Esophagus muscularis mucosa (tissue), 4 donors: ENCODE measurements at regions not wholly inside any gene's neighbourhood (a gene's known extent, or its start where the extent isn't known, plus 50 kb on each side); places are given as distances from the start of the nearest gene placed in this dataset.

Source experiments
- DNase-seq: peaks from one replicate; pipeline ENCODE4 v3.0.0-alpha.2; 2017; ENCODE audit errors: extremely low spot score
- H3K27ac ChIP-seq, 4 donors: fragments of 200-600 bp; sonication (generic); replicated peaks in 1 of 4; 1 replicate in 3 of 4; 2 replicates in 1 of 4; pipeline ENCODE4 v1.5.1; 2016 to 2019; ENCODE audit warnings: mild to moderate bottlenecking in 1 of 4
- H3K27me3 ChIP-seq, 4 donors: fragments of 200-600 bp; sonication (generic); one replicate each; pipeline versions ENCODE4 v1.5.1 to v1.6.0; 2016 to 2019
- H3K36me3 ChIP-seq, 4 donors: fragments of 200-600 bp; sonication (generic); one replicate each; pipeline ENCODE4 v1.5.1; 2016 to 2019
- H3K4me1 ChIP-seq, 4 donors: fragments of 200-600 bp; sonication (generic); one replicate each; pipeline ENCODE4 v1.5.1; 2016 to 2019
- H3K4me3 ChIP-seq, 4 donors: fragments of 200-600 bp; sonication (generic); 1 replicate in 2 of 4; 2 replicates in 2 of 4; pipeline ENCODE4 v1.5.1; 2016 to 2019; ENCODE audit warnings: mild to moderate bottlenecking in 4 of 4, moderate library complexity in 1 of 4
- H3K9me3 ChIP-seq, 4 donors: fragments of 200-600 bp; sonication (generic); 1 replicate in 3 of 4; 2 replicates in 1 of 4; pipeline ENCODE4 v1.5.1; 2016 to 2019
- CTCF ChIP-seq, 3 experiments: fragments of 200-600 bp in 2 of 3; fragments of 450-650 bp in 1 of 3; sonication (generic) in 2 of 3; IDR thresholded peaks; one replicate each; pipeline ENCODE4 v1.5.1; 2017 to 2019; ENCODE audit warnings: antibody characterized with exemption in 3 of 3, mild to moderate bottlenecking in 2 of 3, moderate library complexity in 1 of 3
- EP300 ChIP-seq: sonication (generic); formaldehyde crosslinking; IDR thresholded peaks from one replicate; pipeline ENCODE4 v1.6.1; 2017; ENCODE audit warnings: antibody characterized with exemption
- POLR2A ChIP-seq: fragments of 450-650 bp; IDR thresholded peaks from one replicate; pipeline ENCODE4 v1.6.1; 2017; ENCODE audit warnings: antibody characterized with exemption, moderate library complexity, mild to moderate bottlenecking, low read depth
- POLR2AphosphoS5 ChIP-seq, 2 donors: sonication (generic); formaldehyde crosslinking; IDR thresholded peaks; one replicate each; pipeline ENCODE4 v1.6.1; 2017; ENCODE audit warnings: antibody characterized with exemption in 2 of 2
- WGBS: methylation state at CpG from one replicate; pipeline ENCODE4 v1.1.5; 2018; 5-methylcytosine and 5-hydroxymethylcytosine counted together
- intact Hi-C: fragments of 100-400 bp; cut with DNase I; formaldehyde crosslinking; loops from one replicate; pipeline ENCODE4 v1.15.1; 2023

- Histone ChIP-seq H3K4me1 (no peaks in the 10 kb centered on the region), H3K4me3 (no peak overlapping the region), H3K9me3 (peaks cover 0 to 6% (median 3%) of the 10 kb centered on the region in 4 donors), H3K27ac (no peak overlapping the region), H3K36me3 (no peaks in the 10 kb centered on the region), H3K27me3 (no peaks in the 10 kb centered on the region)
- TF ChIP-seq POLR2AphosphoS5 (IDR thresholded peaks at IDR 0.05) (no peak), POLR2A (no peak), EP300 (no peak), CTCF (IDR thresholded peaks at IDR 0.05) (no peak)
- no peak for DNase-seq
- WGBS, result 94% methylated on average over 4 of the region's 4 CpGs
- intact Hi-C loops, result no loop called here
Observed at GRCh38 chr4:17358241-17358640, 153.6 kb downstream of the QDPR start.

GRCh38 chr4:17356926-17357325 lies 155.0 kb downstream of the QDPR start:
- intact Hi-C loops, result no loop called here
- Histone ChIP-seq H3K36me3 (no peaks in the 10 kb centered on the region), H3K27me3 (no peaks in the 10 kb centered on the region), H3K9me3 (peaks cover 0 to 6% (median 3%) of the 10 kb centered on the region in 4 donors), H3K4me3 (no peak overlapping the region), H3K27ac (no peak overlapping the region), H3K4me1 (no peaks in the 10 kb centered on the region)
- TF ChIP-seq EP300 (no peak), POLR2A (no peak), POLR2AphosphoS5 (IDR thresholded peaks at IDR 0.05) (no peak)
- WGBS, result 51% methylated on average over 3 of the region's 3 CpGs
- no peak for DNase-seq

- no peaks in the 10 kb centered on the region for H3K4me1 ChIP-seq
- TF ChIP-seq POLR2AphosphoS5 (IDR thresholded peaks at IDR 0.05) (no peak), EP300 (no peak), POLR2A (no peak)
- H3K9me3 ChIP-seq, result peaks cover 0 to 6% (median 3%) of the 10 kb centered on the region in 4 donors
- WGBS, result 91% methylated on average over 5 of the region's 5 CpGs
- no peak for DNase-seq
- no peaks in the 10 kb centered on the region for H3K36me3 ChIP-seq
- intact Hi-C loops, result no loop called here
- H3K27me3 ChIP-seq, result no peaks in the 10 kb centered on the region
- H3K4me3 ChIP-seq, result no peak overlapping the region
- H3K27ac ChIP-seq, result no peak overlapping the region
Observed at GRCh38 chr4:17352357-17352756, 159.5 kb downstream of the QDPR start.

DNA sequence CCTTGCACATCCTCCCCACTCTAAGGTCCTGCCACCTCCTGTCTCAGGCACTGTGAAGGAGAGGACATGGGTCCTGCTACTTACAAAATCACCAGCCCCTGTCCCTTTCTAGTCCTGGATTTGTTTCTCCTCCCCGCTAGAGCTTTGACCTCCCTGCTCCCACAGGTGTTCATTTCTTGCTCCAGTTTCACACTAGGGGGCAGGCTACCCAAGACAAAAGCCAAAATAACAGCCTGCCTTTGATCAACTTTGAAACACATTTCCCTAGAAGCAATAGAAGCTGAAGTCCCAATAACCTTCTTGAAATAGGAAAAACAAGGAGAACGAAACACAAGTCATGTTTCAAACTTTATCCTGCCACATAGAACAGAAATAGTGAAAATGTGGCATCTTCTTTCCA lies 164.4 kb downstream of the QDPR start:
- Histone ChIP-seq H3K9me3 (no peaks in the 10 kb centered on the region), H3K4me3 (no peak overlapping the region), H3K36me3 (no peaks in the 10 kb centered on the region), H3K27ac (no peak overlapping the region), H3K27me3 (no peaks in the 10 kb centered on the region), H3K4me1 (no peaks in the 10 kb centered on the region)
- TF ChIP-seq CTCF (IDR thresholded peaks at IDR 0.05) (peak; percentile 51 to 57 (median 54)), EP300 (no peak)
- intact Hi-C loops, result loop anchor here (5.0 kb wide), 2 partner anchors 100 to 125 kb away; no protein-coding TSS in a partner anchor
- peak; percentile 8 for DNase-seq
- WGBS, result 34% methylated on average over 2 of the region's 2 CpGs

DNA sequence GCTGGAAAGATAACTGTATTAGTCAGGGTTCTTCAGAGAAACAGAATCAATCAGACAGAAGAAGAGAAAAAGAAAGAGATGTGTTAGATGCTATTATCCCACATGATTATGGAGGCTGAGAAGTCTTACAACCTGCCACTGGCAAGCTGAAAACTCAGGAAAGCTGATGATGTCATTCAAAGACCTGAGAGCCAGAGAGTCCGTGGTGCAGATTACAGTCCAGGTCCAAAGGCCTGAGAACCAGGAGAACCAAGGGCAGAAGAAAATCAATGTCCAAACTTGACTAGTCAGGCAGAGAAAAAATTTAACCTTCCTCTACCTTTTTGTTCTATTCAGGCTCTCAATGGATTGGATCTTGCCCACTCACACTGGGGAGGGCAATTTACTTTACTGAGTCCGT lies 172.5 kb downstream of the QDPR start:
- no peaks in the 10 kb centered on the region for H3K27me3 ChIP-seq
- 93% methylated on average over 2 of the region's 2 CpGs for WGBS
- H3K27ac ChIP-seq, result no peak overlapping the region
- no peaks in the 10 kb centered on the region for H3K4me1 ChIP-seq
- TF ChIP-seq EP300 (no peak), CTCF (IDR thresholded peaks at IDR 0.05) (no peak), POLR2AphosphoS5 (IDR thresholded peaks at IDR 0.05) (no peak), POLR2A (no peak)
- no peak for DNase-seq
- no peak overlapping the region for H3K4me3 ChIP-seq
- H3K36me3 ChIP-seq, result no peaks in the 10 kb centered on the region
- H3K9me3 ChIP-seq, result no peaks in the 10 kb centered on the region
- intact Hi-C loops, result no loop called here

- TF ChIP-seq EP300 (no peak), POLR2A (no peak), CTCF (IDR thresholded peaks at IDR 0.05) (no peak), POLR2AphosphoS5 (IDR thresholded peaks at IDR 0.05) (no peak)
- no peaks in the 10 kb centered on the region for H3K4me1 ChIP-seq
- intact Hi-C loops, result no loop called here
- no peaks in the 10 kb centered on the region for H3K36me3 ChIP-seq
- no peak overlapping the region for H3K4me3 ChIP-seq
- DNase-seq, result no peak
- no peaks in the 10 kb centered on the region for H3K9me3 ChIP-seq
- H3K27ac ChIP-seq, result no peak overlapping the region
- H3K27me3 ChIP-seq, result no peaks in the 10 kb centered on the region
- 85% methylated on average over 1 of the region's 1 CpG for WGBS
Observed at GRCh38 chr4:17336986-17337385, 174.9 kb downstream of the QDPR start.
